ES-I3 (cell line): ENCODE measurements at regions not wholly inside any gene's neighbourhood (a gene's known extent, or its start where the extent isn't known, plus 50 kb on each side); places are given as distances from the start of the nearest gene placed in this dataset.

ENCODE experiments used
- H3K36me3 ChIP-seq: 2 replicates; pipeline ENCODE4 v1.6.1; 2013; ENCODE audit warnings: mild to moderate bottlenecking, low read length, control low read depth, moderate library complexity; ENCODE audit not compliant: insufficient read depth
- H3K4me1 ChIP-seq: 2 replicates; pipeline ENCODE4 v1.6.1; 2013; ENCODE audit warnings: mild to moderate bottlenecking, control low read depth, low read length; ENCODE audit not compliant: insufficient read depth
- H3K9ac ChIP-seq: 2 replicates; pipeline ENCODE4 v1.6.1; 2013; ENCODE audit warnings: low read depth, mild to moderate bottlenecking, low read length, moderate library complexity
- H3K9me3 ChIP-seq: 2 replicates; pipeline ENCODE4 v1.6.1; 2013; ENCODE audit warnings: mild to moderate bottlenecking, low read length, moderate library complexity; ENCODE audit not compliant: control insufficient read depth, insufficient read depth

DNA sequence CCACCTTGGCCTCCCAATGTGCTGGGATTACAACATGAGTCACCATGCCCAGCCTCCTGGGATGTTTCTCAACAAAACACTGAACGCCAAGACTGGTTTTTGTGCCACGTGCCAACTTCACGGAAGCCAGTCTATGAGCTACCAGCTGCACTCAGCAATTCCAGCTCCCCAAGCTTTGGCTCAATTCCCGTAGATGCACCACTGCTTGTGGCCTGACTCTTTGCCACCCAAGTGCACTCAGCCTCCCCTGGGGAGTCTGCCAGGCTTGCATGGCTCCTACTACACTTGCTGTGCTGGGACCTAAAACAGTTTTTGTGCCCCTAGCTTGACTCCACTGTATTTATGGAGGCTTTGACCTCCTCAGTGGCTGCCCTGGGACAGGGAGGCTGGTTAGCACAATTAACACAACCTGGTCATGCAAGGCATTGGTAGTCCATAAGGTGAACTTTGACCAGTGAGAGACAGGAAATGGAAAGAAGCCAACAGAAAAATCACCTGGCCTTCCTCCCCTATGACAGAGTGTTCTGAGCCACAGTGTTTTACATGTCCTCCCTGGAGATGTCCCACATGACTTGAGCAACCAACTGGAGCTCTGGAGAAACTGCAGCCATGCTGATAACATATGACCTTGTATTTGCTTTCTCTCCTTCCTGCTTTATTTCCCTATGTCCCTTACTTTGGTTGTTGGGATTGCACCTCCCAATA, 1173.1 kb downstream of the UQCRFS1 start:
- no peak overlapping the region for H3K9ac ChIP-seq
- H3K36me3 ChIP-seq, result no peaks in the 10 kb centered on the region
- H3K4me1 ChIP-seq, result no peaks in the 10 kb centered on the region
- H3K9me3 ChIP-seq, result no peaks in the 10 kb centered on the region

DNA sequence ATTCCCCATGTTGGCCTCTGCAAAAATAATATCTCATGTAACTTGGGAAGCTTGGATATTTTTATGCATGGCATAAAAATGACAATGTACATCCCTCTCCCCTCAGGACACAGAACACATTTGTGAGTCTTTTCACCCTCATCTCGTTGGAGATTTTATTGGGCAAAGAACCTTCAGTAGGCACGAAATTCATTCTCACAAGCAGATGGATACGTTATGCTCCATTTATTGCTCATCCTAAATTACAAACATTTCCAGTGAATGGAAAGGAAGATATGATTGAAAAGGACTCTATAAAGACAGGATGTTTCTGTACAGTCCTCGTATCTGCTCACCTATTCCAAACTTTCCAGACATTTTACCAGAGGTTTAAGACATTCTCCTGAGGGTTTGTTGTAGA, 1175.8 kb downstream of the UQCRFS1 start:
- Histone ChIP-seq H3K9me3 (no peaks in the 10 kb centered on the region), H3K36me3 (no peaks in the 10 kb centered on the region), H3K9ac (no peak overlapping the region), H3K4me1 (no peaks in the 10 kb centered on the region)

- no peaks in the 10 kb centered on the region for H3K4me1 ChIP-seq
- no peaks in the 10 kb centered on the region for H3K36me3 ChIP-seq
- no peak overlapping the region for H3K9ac ChIP-seq
- no peaks in the 10 kb centered on the region for H3K9me3 ChIP-seq
Observed at GRCh38 chr19:28036486-28036885, 1176.5 kb downstream of the UQCRFS1 start.

GRCh38 chr19:28034936-28035335, 1178.0 kb downstream of the UQCRFS1 start:
- no peaks in the 10 kb centered on the region for H3K9me3 ChIP-seq
- no peaks in the 10 kb centered on the region for H3K4me1 ChIP-seq
- H3K36me3 ChIP-seq, result no peaks in the 10 kb centered on the region
- H3K9ac ChIP-seq, result no peak overlapping the region

DNA sequence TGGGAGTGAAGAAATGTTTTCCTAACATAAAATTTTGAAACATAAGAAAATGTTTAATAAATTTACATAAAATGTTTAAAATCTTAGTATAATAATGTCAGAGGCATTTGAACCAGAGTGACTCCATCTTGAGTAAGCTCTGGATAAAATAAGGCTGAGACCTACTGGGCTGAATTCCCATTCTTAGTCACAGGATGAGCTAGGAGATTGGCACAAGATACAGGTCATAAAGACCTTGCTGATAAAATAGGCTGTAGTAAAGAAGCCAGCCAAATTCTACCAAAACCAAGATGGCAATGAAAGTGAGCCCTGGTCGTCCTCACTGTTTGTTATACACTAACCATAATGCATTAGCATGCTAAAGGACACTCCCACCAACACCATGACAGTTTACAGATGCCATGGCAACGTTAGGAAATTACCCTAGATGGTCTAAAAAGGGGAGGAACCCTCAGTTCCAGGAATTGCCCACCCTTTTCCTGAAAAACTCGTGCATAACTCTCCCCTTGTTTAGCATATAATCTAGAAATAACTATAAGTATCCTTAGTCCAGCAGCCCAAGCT, 1184.0 kb downstream of the UQCRFS1 start:
- no peaks in the 10 kb centered on the region for H3K4me1 ChIP-seq
- H3K36me3 ChIP-seq, result no peaks in the 10 kb centered on the region
- H3K9ac ChIP-seq, result no peak overlapping the region
- H3K9me3 ChIP-seq, result no peaks in the 10 kb centered on the region

DNA sequence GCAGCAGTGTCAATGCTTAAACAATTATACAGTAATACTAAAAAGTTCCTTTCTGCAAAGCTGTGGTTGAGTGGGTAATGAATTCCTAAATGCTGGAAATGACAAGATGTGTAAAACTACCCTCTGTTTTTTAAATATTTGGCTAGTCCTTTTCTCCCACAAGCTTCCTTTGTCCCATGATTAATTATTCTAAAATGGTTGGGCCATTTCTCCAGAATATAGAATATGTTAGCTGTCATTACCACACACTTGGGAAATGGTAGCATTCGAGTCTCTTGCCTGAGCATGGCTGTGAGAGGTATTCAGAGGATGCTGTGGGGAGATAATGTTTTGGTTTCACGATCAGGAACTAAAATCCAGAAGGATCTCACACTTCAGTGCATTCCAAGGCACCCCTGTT, 1185.8 kb downstream of the UQCRFS1 start:
- Histone ChIP-seq H3K36me3 (no peaks in the 10 kb centered on the region), H3K4me1 (no peaks in the 10 kb centered on the region), H3K9me3 (no peaks in the 10 kb centered on the region), H3K9ac (no peak overlapping the region)

GRCh38 chr19:28026636-28027035, 1186.3 kb downstream of the UQCRFS1 start:
- H3K9me3 ChIP-seq, result no peaks in the 10 kb centered on the region
- no peak overlapping the region for H3K9ac ChIP-seq
- no peaks in the 10 kb centered on the region for H3K4me1 ChIP-seq

DNA sequence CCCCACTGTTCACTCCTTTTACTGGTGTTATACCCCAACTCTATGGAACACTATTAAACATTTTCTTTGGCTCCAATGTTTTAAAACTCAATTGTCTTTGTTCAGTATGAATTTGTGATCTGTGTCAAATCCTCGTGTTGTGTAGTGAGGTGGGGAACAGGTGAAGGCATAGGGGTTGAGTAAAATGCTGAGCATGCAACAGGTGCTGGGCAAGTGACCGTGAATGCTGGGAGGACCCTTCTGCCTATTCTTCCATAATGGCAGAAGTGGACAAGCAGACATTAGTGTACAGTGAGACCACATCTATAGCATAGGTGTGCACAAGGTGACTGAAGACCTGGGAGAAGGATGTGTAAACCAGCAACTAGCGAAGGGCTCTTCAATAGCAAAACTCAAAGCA, 1188.0 kb downstream of the UQCRFS1 start:
- H3K9me3 ChIP-seq, result no peaks in the 10 kb centered on the region

More at GRCh38 chr19:28026636-28027035, 1186.3 kb downstream of the UQCRFS1 start:
- no peaks in the 10 kb centered on the region for H3K36me3 ChIP-seq

DNA sequence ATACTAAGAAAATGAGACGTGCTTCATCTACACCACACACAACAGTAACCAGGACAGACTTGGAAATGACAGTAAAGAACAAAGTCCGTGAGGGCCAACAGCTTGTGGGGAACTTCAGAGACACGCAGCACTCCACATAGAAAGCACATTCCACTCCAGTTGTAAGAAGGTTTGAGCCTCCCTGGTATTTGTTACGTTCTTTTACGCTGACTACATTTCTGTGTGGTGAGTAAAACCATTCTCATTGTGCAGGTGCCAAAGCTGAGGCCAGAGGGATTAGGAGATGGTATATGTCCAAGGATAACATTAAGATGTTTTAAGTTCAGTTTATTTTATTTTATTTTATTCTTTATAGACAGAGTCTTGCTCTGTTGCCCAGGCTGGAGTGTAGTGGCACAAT, 1189.9 kb downstream of the UQCRFS1 start:
- no peaks in the 10 kb centered on the region for H3K36me3 ChIP-seq
- no peak overlapping the region for H3K9ac ChIP-seq
- 0 out of 2 replicates have a peak, but pooled peaks cover 4% of the 10 kb centered on the region for H3K4me1 ChIP-seq
- no peaks in the 10 kb centered on the region for H3K9me3 ChIP-seq

More for the DNA sequence above, 1188.0 kb downstream of the UQCRFS1 start:
- Histone ChIP-seq H3K4me1 (0 out of 2 replicates have a peak, but pooled peaks cover 4% of the 10 kb centered on the region), H3K36me3 (no peaks in the 10 kb centered on the region), H3K9ac (no peak overlapping the region)

- 0 out of 2 replicates have a peak, but pooled peaks cover 4% of the 10 kb centered on the region for H3K4me1 ChIP-seq
Observed at GRCh38 chr19:28022506-28022905, 1190.4 kb downstream of the UQCRFS1 start.

GRCh38 chr19:28021259-28022185, 1191.4 kb downstream of the UQCRFS1 start:
- H3K9me3 ChIP-seq, result no peaks in the 10 kb centered on the region

More at GRCh38 chr19:28022506-28022905, 1190.4 kb downstream of the UQCRFS1 start:
- Histone ChIP-seq H3K9ac (no peak overlapping the region), H3K9me3 (no peaks in the 10 kb centered on the region), H3K36me3 (no peaks in the 10 kb centered on the region)

GRCh38 chr19:28020619-28021258, 1192.2 kb downstream of the UQCRFS1 start:
- no peaks in the 10 kb centered on the region for H3K9me3 ChIP-seq
- H3K36me3 ChIP-seq, result no peaks in the 10 kb centered on the region
- H3K4me1 ChIP-seq, result 0 out of 2 replicates have a peak, but pooled peaks cover 4% of the 10 kb centered on the region
- no peak overlapping the region for H3K9ac ChIP-seq

More at GRCh38 chr19:28021259-28022185, 1191.4 kb downstream of the UQCRFS1 start:
- Histone ChIP-seq H3K4me1 (0 out of 2 replicates have a peak, but pooled peaks cover 4% of the 10 kb centered on the region), H3K9ac (no peak overlapping the region), H3K36me3 (no peaks in the 10 kb centered on the region)

GRCh38 chr19:28019901-28020300, 1193.0 kb downstream of the UQCRFS1 start:
- no peak overlapping the region for H3K9ac ChIP-seq
- H3K36me3 ChIP-seq, result no peaks in the 10 kb centered on the region
- H3K9me3 ChIP-seq, result no peaks in the 10 kb centered on the region
- 0 out of 2 replicates have a peak, but pooled peaks cover 4% of the 10 kb centered on the region for H3K4me1 ChIP-seq

GRCh38 chr19:28019371-28019770, 1193.6 kb downstream of the UQCRFS1 start:
- Histone ChIP-seq H3K36me3 (no peaks in the 10 kb centered on the region), H3K9me3 (no peaks in the 10 kb centered on the region), H3K9ac (no peak overlapping the region), H3K4me1 (0 out of 2 replicates have a peak, but pooled peaks cover 4% of the 10 kb centered on the region)
